ENCODE measurements at regions not wholly inside any gene's neighbourhood (a gene's known extent, or its start where the extent isn't known, plus 50 kb on each side); places are given as distances from the start of the nearest gene placed in this dataset.

GRCh38 chr4:147090486-147090885 lies 144.8 kb upstream of the TTC29 start:
- TF ChIP-seq SPI1 (IDR thresholded peaks at IDR 0.05; ENCODE audit: borderline replicate concordance, low read depth) (no peak), CTCF (IDR thresholded peaks at IDR 0.05; ENCODE audit: insufficient read depth, low read length) (no peak), POLR2AphosphoS5 (IDR thresholded peaks at IDR 0.05; ENCODE audit: low read depth) (no peak), REST (IDR thresholded peaks at IDR 0.05; ENCODE audit: insufficient replicate concordance, low read depth) (no peak)
- H3K27me3 ChIP-seq (ENCODE audit: insufficient read depth, poor library complexity, severe bottlenecking) = no peaks in the 10 kb centered on the region

GRCh38 chr4:147093206-147093605 lies 147.5 kb upstream of the TTC29 start:
- H3K27me3 ChIP-seq (ENCODE audit: insufficient read depth, poor library complexity, severe bottlenecking) = no peaks in the 10 kb centered on the region
- TF ChIP-seq SPI1 (IDR thresholded peaks at IDR 0.05; ENCODE audit: borderline replicate concordance, low read depth) (no peak), GABPA (IDR thresholded peaks at IDR 0.05; ENCODE audit: low read depth) (no peak), CTCF (IDR thresholded peaks at IDR 0.05; ENCODE audit: insufficient read depth, low read length) (no peak), REST (IDR thresholded peaks at IDR 0.05; ENCODE audit: insufficient replicate concordance, low read depth) (no peak), POLR2AphosphoS5 (IDR thresholded peaks at IDR 0.05; ENCODE audit: low read depth) (no peak)
- H3K27ac ChIP-seq (replicated peaks) = no peak overlapping the region
- no peak overlapping the region for H3K4me3 ChIP-seq (replicated peaks; ENCODE audit: insufficient read depth, low read length)
- no peak for DNase-seq (ENCODE audit: low read depth in 1 of 2, low spot score in 1 of 2)

More at GRCh38 chr4:147090486-147090885, 144.8 kb upstream of the TTC29 start:
- DNase-seq (ENCODE audit: low read depth in 1 of 2, low spot score in 1 of 2) = no peak
- H3K4me3 ChIP-seq (replicated peaks; ENCODE audit: insufficient read depth, low read length) = no peak overlapping the region
- H3K27ac ChIP-seq (replicated peaks) = no peak overlapping the region

GRCh38 chr4:147094238-147094637 lies 148.6 kb upstream of the TTC29 start:
- no peak for DNase-seq (ENCODE audit: low read depth in 1 of 2, low spot score in 1 of 2)
- Histone ChIP-seq H3K4me3 (replicated peaks; ENCODE audit: insufficient read depth, low read length) (no peak overlapping the region), H3K27me3 (ENCODE audit: insufficient read depth, poor library complexity, severe bottlenecking) (no peaks in the 10 kb centered on the region), H3K27ac (replicated peaks) (no peak overlapping the region)
- TF ChIP-seq GABPA (IDR thresholded peaks at IDR 0.05; ENCODE audit: low read depth) = no peak
- no peak for TF ChIP-seq SPI1 (IDR thresholded peaks at IDR 0.05; ENCODE audit: borderline replicate concordance, low read depth)
- TF ChIP-seq CTCF (IDR thresholded peaks at IDR 0.05; ENCODE audit: insufficient read depth, low read length) = no peak
- no peak for TF ChIP-seq POLR2AphosphoS5 (IDR thresholded peaks at IDR 0.05; ENCODE audit: low read depth)
- no peak for TF ChIP-seq REST (IDR thresholded peaks at IDR 0.05; ENCODE audit: insufficient replicate concordance, low read depth)
